Glomerular endothelial cell (primary cell): ENCODE measurements at regions not wholly inside any gene's neighbourhood (a gene's known extent, or its start where the extent isn't known, plus 50 kb on each side); places are given as distances from the start of the nearest gene placed in this dataset.

Experiments
- DNase-seq: peaks from one replicate; pipeline ENCODE4 v3.0.0-alpha.2; 2011; ENCODE audit warnings: low read depth, low spot score; ENCODE audit errors: extremely low read depth

DNA sequence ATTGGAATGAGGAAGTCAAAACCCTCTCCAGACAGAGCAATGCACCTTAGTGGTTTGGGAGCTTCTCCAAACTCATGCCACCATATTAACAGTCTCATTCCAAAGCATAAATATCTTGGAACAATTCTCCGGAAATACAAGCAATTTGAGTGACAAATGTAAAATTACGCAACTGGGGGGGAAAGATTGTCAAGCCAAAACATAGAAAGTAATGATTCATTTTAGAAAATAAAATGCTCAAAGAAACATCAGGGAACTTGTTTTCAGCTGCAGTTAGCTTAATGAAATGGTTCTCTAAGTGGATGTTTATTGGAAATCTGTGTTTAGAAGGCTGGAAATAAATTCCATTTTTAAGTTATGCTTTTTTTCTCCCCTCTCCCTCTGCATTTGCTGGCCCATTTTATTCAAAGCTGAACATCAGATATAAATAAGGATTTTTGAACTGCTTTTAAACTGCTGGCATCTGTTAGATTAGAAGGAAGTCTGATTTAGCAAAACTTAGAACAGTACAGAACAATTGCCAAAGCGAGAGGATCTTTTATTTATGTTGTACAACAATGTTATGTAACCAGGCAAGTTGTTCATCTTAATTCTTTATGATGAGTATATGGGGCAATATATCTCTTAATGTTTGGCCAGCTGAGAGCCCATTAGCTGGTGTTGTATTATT lies 551.9 kb downstream of the PRELID2 start:
- no peak for DNase-seq

DNA sequence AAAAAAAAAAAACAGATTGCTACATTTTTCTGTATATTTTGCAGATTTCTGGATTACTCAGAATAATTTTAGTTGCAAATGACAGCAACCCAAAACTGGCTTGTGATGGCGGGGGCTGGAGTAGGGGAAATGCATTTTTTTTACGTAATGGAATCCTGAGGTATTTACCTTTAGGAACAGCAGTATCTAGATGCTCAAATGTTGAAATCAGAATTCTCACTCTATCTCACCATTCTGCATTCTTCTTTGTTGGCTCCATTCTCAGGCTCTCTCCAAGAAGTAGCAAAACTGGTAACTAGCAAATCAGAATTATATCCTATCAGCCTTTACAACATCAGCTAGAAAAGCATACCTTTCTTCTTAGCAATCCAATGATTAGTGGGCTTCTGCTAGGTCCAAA lies 554.3 kb downstream of the PRELID2 start:
- no peak for DNase-seq

DNA sequence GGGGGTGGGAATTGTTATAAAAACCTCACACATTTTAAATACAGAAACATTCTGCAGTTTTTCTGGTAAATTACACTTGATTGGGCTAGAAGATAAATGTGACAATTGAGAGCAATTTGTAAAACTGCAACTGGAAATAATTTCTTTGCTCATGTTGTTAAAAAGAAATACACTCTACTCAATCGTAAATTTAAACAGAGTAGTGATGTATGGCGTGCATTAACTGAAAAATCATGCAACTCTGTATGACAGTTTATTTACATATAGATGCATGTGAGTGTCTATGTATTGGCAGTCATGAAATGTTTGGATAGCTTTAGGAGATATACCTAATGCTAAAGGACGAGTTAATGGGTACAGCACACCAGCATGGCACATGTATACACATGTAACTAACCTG lies 554.9 kb downstream of the PRELID2 start:
- no peak for DNase-seq

DNA sequence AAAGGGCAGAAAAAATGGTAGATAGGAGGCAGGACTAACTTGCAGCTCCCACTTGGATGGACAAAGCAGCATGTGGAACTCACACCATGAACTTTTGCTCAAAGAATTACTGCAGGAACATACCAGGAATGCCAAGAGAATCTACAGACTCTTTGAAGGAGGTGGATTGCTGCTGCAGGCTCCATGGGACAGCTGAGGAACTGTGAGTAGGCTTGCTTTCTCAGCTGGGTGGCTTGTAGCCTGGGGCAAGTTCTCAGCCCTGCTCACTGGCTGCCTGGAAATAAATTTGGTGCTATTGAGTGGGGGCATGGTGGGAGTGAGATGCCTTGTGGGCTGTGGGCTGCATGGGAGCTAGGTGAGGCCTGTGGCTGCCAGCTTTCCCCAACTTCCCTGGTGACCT lies 574.5 kb downstream of the PRELID2 start:
- DNase-seq = no peak

DNA sequence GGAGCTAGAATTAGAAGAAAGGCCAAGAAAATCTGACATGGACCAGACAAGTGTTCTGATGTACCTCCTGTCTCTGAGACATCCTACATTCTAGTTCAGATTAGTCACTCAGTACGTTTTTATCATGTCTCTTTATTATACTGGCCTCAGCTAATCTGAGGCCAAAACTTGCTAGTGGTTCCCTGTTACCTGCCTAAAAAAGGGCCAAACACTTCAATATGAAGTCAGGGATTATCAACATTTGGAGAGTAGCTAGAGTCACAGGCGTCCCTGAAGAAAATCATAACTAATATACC lies 587.4 kb downstream of the PRELID2 start:
- no peak for DNase-seq

DNA sequence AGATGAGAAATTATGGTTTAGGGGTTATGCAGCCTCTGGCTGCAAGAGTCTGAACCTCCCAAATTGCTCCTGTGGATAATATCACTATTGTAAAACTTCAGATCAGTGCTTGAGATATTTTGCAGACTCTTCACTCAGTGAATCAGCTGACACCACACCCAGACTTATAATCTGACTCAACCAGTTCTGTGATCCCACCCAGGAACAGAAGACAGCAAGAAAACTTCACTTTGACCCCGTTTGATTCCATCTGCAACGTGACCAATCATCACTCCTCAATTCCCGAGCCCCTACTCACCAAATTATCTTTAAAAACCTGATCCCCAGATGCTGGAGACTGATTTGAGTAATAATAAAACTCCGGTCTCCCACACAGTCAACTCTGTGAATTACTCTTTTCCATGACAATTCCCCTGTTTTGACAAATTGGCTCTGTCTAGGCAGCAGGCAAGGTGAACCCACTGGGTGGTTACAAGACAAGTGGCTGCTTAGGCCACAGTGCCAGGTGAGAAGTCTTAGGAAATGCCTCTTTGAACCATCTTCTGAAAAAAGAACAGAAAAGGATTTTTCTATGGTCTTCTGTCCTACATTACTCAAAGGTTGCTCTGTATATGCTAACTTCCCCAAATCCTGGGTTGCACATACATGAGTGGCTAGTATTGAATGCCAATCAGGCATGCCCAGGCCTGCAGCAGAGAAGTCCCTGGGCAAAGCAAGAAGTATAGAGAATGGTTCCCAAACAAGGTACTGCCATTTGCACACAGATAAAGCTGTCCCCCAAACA lies 588.0 kb downstream of the PRELID2 start:
- no peak for DNase-seq

DNA sequence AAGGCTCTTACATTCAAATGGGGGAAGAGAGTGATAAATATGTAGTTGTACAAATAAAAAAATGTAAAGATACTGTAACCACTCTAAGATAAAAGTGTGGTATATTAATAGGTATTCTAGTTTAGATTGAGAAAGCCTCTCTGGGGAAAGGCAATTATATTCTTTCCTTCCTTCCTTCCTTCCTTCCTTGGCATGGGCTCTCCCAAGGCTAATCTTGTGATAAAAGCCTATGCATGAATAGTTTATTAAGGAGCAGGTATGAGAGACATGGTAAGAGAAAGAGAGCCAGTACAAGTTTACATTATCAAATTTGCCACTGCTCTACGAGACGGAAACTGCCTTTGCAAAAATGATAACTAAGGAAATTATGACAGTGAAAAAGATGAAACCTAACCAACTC lies 588.8 kb downstream of the PRELID2 start:
- DNase-seq = no peak

DNA sequence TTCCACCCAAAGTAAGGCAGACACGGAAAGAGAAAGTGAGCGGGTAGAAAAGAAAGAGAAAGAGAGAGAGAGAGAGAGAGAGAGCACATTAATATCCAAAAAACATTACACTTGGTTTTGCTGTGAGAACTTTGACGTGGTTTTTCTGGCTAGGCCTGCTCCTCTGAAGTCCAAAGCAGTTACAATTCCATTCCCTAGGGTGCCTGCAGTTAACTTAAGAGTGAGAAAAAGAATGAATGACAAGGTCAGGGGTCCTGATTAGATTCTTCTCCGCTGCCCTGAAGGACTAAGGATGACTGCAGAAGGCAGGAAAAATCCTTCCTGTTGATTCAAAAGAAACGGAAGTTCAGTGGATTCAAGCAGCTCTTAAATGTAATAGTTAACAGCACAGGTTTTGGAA lies 589.8 kb downstream of the PRELID2 start:
- DNase-seq = peak; percentile 33

DNA sequence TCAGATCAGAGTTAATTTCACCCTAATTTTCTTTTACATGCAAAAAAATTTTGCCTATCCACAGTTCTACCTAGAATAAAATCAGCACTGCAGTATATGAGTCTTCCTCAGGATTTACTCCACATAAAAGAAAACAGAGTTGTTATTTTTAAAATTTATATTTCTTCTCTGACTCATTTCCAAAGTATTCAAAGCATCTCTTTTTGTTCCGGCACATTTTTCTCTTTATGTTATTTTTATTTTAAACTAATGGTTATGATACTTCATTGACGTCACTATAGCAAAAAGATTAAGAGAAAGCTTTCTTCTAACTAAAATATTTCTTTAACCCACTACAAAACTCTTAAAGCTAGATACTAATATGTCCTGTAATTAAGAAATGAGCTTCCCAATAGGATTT lies 590.4 kb downstream of the PRELID2 start:
- peak; percentile 45 for DNase-seq

DNA sequence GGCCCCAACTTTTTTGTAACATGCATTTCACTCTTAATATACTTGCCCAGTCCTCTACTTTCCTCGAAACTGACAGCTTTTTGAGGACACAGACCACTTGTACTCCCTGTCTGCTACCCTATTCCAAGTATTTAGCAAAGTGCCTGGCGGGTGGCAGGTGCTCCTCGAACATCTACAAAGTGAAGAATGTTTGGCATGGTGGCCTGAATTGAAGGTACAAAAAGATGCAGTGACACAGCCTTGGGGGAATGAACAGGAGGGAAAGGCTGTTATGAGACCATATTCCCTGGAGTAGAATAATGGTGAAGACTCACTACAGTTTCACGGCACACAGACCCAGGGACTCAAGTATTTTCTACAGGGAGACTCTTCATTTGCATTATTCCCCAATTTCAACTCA lies 590.9 kb downstream of the PRELID2 start:
- DNase-seq = no peak

DNA sequence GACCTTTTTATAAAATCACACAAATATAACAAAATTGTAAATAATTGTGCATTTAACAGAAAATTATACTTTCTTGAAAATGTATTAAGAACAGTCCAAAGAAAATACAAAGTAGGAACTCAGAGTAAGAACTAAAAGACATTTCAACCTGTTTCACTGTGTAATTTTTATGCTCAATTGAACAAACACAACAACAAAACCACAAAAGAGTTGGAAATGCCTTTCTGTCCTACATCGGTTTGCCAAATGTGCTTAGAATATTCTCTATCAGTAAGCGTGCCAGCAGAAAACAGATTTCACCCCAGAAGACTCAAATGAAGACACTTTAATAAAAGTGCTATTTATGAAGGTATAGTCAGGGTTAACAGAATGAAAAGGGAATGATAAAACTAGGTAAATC lies 592.1 kb downstream of the PRELID2 start:
- DNase-seq = no peak

DNA sequence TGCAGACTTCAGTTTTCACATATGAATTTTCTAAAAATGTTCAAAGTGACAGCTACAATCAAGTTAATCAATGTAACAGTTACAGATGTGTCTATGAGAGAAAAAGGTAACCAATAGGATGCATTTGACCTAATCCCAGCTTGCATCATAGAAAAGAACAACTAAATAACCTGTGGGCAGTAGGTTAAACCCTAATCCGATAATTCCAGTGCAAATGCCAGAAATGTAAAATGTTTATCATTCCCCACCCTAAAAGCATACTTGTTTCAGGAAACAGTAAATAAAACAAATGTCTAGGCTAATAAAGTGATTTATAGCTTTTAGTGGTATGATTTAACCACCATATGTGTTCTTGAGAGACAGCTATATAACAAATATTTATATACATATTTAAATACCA lies 592.6 kb downstream of the PRELID2 start:
- no peak for DNase-seq

DNA sequence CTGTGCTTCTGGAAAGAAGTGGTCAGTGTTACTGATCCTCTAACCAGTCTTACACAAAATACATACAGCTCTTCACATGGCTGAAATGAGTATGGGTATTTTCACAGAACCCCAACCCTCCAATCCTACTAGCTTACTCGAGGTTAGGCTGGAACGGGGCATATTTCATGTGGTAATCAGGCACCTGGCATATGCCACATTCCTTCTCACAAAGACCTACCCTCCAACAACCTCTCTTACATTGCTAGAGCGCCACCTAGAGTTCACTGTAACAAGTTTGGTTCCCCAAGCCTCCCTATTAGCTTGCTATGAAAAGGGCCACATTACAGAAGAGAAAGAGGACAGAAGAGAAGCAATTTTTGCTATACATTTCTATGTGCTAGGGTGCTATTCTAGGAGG lies 597.3 kb downstream of the PRELID2 start:
- peak; percentile 68 for DNase-seq

DNA sequence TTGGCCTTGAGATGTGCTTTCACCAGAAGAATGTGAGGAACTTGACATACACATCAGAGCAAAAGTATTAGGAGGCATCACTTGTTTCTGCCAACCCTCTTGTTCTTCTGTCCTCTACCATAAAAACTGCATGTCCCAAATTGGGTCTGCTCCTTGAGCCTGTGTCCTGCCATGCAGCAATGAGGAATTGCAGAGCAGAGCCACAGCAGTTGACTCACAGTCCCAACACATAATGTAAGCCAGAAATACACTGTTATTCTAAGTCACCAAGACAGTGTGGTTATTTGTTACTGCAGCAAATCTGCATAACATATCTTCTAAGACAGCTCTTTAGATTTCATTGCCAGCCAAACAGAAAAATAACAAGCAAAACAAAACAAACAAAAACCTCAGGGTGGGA lies 598.2 kb downstream of the PRELID2 start:
- DNase-seq = no peak

DNA sequence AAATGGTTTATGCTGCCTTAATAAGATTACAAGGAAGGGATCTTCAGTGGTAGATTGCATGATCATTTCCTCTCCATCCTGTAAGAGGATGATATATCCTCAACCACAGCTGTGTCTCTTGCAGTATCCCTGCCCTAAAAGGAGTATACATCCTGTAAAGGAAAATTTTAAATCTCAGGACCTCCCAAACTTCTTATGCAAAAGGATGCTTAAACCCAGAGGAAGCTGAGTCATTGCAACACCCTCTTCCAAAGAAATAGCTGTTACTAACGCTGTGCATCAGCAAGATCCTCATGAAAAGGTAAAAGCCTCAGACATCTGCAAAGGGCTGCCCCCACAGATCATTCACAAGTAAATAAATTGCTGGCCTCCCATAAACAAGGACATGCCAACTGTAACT lies 599.0 kb downstream of the PRELID2 start:
- DNase-seq = no peak

DNA sequence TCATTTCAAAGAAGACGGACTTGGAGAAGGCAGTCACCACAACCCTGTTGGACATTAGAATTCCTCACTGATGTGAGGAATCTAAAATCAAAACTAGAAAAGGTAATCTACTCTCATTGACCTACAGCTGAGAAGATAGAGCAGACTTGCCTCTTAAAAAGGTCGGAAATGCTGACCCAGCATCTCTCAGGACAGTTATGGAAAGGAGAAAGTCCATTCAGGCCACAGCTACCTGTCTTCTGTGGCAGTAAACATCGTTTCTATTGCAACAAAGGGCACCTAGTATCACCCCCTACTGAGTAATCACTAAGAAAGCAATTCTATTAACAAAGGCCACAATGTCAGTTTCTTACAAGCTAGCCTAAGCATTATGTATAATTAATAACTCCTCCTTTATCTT lies 601.7 kb downstream of the PRELID2 start:
- no peak for DNase-seq

DNA sequence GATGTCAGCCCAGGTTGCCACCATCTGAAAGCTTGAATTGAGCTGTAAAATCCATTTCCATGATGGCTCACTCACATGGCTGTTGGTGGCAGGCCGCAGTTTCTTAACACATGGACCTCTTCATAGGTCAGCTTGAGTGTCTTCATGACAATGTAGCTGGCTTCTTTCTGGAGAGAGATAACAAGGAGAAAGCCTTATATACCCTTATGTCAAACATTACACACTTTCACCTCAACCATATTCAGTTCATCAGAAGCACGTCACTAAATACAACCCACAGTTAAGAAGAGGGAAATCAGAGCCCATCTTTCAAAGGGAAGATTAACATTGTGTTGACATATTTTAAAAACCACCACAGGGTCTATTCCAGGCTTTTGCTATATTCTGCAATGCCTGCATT lies 604.4 kb downstream of the PRELID2 start:
- no peak for DNase-seq

DNA sequence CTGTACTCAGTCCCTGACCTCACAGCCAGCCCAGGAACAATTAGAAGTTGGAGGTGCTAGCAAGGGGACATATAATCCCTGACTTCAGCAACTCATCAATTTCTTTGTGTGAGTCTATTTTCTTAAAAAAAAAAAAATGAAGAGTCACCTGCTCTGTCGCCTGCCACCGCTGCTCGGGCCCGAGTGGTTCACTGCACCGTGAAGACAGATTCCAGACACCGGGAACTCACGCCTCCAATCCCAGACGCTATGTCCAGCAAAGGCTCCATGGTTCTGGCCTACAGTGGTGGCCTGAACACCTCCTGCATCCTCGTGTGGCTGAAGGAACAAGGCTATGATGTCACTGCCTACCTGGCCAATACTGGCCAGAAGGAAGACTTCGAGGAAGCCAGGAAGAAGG lies 606.6 kb downstream of the PRELID2 start:
- DNase-seq = no peak

DNA sequence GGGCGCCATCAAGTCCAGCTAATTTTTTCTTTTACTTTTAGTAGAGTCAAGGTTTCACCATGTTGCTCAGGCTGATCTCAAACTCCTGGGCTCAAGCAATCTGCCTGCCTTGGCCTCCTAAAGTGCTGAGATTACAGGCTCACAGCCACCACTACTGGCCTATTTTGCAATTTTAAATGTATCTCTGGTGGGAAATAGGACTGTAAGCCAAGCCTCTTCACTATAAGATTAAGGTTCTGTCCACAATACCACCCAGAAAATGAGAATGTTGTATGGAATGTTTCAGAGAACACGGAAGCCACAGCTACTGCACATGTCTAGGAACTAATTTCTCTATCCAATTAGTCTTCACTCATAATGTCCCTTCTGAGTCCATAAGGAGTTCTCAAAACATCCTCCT lies 607.3 kb downstream of the PRELID2 start:
- DNase-seq = no peak

DNA sequence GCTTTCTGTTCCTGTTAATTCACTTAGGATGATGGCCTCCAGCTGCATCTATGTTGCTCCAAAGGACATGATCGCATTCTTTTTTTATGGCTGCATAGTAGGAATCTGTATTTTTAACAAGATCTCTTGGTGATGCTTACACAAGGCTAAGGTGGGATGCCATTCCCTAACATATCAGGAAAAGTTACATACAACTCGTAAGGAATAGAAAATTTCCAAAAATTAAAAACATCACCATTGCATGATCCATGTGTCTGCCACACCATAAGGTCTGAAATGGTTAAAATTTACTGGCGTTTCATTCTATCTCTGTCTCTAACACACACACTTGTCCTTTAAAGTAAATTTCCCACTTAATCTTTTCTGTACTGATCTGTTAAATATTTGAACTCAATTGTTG lies 608.4 kb downstream of the PRELID2 start:
- no peak for DNase-seq

DNA sequence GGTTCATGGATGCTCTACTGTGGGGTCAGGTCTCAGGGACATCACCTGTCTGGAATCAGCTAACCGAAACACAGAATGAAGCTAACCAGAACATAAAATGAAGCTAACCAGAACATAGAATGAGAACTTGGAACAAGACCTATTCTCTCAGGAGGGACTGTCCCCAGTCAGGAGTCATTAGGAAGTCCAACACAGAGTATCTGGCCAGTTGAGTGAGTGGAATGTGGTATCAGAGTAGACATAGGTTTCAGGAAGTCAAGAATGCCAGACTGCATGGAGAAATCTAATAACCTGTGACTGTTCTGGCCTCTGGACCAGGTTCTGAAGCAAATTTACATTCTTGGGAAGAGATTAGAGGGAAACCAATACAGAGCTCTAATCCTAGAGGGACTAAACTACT lies 609.6 kb downstream of the PRELID2 start:
- no peak for DNase-seq

DNA sequence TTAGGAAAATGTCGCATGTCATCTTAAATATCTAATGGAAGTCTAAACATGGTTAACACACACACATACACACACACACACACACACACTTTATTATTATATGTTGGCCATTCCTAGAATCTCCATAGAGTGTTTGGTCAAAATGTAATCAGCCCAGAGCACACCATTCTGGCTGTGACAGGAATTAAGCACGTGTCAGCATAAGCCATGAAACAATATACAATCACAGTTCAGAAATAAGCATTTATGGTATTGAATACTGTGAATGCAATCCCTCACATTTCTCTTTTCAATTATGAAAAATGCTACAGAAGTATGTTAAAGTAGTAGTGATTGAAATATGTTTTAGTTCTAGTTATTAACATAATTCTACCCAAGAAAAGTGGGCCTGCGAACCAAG lies 611.6 kb downstream of the PRELID2 start:
- no peak for DNase-seq

DNA sequence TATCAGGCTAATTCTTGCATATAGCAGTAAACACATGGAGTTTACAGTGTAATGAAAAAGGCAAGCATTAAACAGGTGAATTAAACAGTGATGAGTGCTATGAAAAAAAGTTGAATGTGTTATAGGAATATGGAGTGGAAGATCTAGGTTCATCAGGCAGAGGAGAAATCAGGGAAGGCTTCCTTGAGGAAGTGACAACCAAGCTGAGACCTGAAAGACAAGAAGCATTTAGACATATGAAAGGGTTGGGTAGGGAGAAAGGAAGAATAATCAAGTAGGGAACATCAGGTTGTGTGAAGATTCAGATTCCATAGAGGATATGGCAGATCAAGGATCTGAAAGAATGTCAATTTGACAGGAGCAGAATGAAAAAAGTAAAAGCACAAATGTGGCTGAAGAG lies 612.5 kb downstream of the PRELID2 start:
- DNase-seq = no peak
